ENCODE measurements at regions not wholly inside any gene's neighbourhood (a gene's known extent, or its start where the extent isn't known, plus 50 kb on each side); places are given as distances from the start of the nearest gene placed in this dataset.
A peak's percentile ranks its signal among the peaks of the same experiment; 100 is the strongest.

DNA sequence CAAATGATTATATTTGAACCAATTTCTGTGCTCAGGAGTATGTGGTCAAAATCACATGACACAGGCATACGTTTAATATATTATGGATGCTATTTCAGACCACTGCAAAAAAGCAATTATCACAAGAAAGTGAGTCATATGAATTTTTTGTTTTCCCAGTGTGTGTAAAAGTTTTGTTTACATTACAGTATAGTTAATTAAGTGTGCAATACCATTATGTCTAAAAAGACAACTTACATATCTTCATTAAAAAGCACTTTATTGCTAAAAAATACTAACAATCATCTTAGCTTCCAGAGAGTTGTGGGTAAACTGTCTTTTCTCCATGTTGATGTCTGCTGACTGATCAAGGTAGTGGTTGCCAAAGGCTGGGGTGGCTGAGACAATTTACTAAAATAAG lies 347.2 kb upstream of the PCDH9 start:
- H3F3A ChIP-seq (ENCODE audit: insufficient read depth) = no peaks in the 10 kb centered on the region
- no peak overlapping the region for H2AFZ ChIP-seq (ENCODE audit: low read depth, low read length, severe bottlenecking)
- no peaks in the 10 kb centered on the region for H3K27me3 ChIP-seq (ENCODE audit: low read length)
- H3K4me2 ChIP-seq (ENCODE audit: low read depth, low read length, poor library complexity, severe bottlenecking) = no peak overlapping the region
- no peaks in the 10 kb centered on the region; the same call in 1 of the 2 replicates for H3K36me3 ChIP-seq (ENCODE audit: low read length)
- no peak overlapping the region for H3K9ac ChIP-seq (ENCODE audit: low read length)
- H3K4me3 ChIP-seq (ENCODE audit: insufficient read depth, low read length, poor library complexity, severe bottlenecking) = no peak overlapping the region
- no peaks in the 10 kb centered on the region for H3K9me3 ChIP-seq (ENCODE audit: insufficient read depth, low read length)
- TF ChIP-seq, protein P1, sequence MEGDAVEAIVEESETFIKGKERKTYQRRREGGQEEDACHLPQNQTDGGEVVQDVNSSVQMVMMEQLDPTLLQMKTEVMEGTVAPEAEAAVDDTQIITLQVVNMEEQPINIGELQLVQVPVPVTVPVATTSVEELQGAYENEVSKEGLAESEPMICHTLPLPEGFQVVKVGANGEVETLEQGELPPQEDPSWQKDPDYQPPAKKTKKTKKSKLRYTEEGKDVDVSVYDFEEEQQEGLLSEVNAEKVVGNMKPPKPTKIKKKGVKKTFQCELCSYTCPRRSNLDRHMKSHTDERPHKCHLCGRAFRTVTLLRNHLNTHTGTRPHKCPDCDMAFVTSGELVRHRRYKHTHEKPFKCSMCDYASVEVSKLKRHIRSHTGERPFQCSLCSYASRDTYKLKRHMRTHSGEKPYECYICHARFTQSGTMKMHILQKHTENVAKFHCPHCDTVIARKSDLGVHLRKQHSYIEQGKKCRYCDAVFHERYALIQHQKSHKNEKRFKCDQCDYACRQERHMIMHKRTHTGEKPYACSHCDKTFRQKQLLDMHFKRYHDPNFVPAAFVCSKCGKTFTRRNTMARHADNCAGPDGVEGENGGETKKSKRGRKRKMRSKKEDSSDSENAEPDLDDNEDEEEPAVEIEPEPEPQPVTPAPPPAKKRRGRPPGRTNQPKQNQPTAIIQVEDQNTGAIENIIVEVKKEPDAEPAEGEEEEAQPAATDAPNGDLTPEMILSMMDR (IDR thresholded peaks at IDR 0.05; ENCODE audit: insufficient read depth, low read length, poor library complexity, severe bottlenecking) = no peak
- TF ChIP-seq EZH2phosphoT487 (conservative IDR thresholded peaks at IDR 0.05; ENCODE audit: low read length) = no peak
- H4K20me1 ChIP-seq (ENCODE audit: low read depth, low read length) = no peaks in the 10 kb centered on the region
- no peaks in the 10 kb centered on the region for H3K9me2 ChIP-seq (replicated peaks; ENCODE audit: insufficient read depth, low read length)
- no peak overlapping the region for H3K27ac ChIP-seq (ENCODE audit: low read depth, low read length)
- H3K79me2 ChIP-seq (ENCODE audit: insufficient read depth, low read length) = no peaks in the 10 kb centered on the region

DNA sequence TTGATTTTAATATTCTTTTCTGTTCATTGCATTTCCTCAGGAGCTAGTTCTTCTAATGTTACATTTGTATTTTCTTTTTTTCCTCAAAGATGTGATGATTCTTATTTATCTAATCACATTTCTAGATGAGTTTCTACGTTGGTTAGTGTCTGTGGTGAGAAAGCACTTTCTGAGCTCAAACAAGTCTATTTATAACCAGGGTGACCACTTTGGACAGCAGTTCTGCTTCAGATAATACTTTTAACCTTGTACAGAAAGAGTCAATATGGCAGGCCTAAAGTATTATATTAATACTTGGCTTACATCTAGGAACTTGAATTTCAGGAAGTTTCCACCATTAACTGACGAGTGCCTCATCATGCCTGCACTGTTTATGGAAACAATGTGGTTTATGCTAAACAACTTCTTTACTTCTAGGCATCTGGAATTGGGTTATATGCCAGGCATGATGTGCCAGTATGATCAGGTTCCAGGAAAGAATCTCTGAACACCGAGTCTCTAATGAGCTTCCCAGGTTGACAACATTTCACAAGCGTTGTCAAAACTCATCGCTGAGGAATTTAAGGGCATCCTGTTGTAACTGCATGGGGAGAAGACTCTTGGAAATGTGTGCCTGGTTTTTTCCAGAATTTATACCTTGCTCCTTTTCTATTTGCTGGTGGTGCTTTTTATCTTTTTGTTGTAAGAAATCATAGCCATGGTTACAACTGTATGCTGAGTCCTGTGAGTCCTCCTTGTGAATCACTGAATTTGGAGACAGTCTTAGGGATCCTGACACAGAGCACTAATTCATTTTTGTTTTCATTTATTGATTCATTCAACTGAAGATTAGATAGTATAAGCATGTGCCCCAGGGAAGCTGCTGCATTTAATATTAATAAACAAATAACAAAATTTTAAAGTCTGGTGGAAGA lies 344.4 kb upstream of the PCDH9 start:
- no peak overlapping the region for H3K9ac ChIP-seq (ENCODE audit: low read length)
- no peak overlapping the region for H3K4me2 ChIP-seq (ENCODE audit: low read depth, low read length, poor library complexity, severe bottlenecking)
- no peak overlapping the region for H2AFZ ChIP-seq (ENCODE audit: low read depth, low read length, severe bottlenecking)
- H3K9me3 ChIP-seq (ENCODE audit: insufficient read depth, low read length) = no peaks in the 10 kb centered on the region
- no peaks in the 10 kb centered on the region for H3F3A ChIP-seq (ENCODE audit: insufficient read depth)
- H4K20me1 ChIP-seq (ENCODE audit: low read depth, low read length) = no peaks in the 10 kb centered on the region
- H3K27me3 ChIP-seq (ENCODE audit: low read length) = no peaks in the 10 kb centered on the region
- H3K4me3 ChIP-seq (ENCODE audit: insufficient read depth, low read length, poor library complexity, severe bottlenecking) = no peak overlapping the region
- no peaks in the 10 kb centered on the region for H3K36me3 ChIP-seq (ENCODE audit: low read length)
- TF ChIP-seq, protein P1 (IDR thresholded peaks at IDR 0.05; ENCODE audit: insufficient read depth, low read length, poor library complexity, severe bottlenecking) = no peak
- TF ChIP-seq EZH2phosphoT487 (conservative IDR thresholded peaks at IDR 0.05; ENCODE audit: low read length) = no peak
- no peaks in the 10 kb centered on the region for H3K9me2 ChIP-seq (replicated peaks; ENCODE audit: insufficient read depth, low read length)
- no peak overlapping the region for H3K27ac ChIP-seq (ENCODE audit: low read depth, low read length)
- no peaks in the 10 kb centered on the region for H3K79me2 ChIP-seq (ENCODE audit: insufficient read depth, low read length)

DNA sequence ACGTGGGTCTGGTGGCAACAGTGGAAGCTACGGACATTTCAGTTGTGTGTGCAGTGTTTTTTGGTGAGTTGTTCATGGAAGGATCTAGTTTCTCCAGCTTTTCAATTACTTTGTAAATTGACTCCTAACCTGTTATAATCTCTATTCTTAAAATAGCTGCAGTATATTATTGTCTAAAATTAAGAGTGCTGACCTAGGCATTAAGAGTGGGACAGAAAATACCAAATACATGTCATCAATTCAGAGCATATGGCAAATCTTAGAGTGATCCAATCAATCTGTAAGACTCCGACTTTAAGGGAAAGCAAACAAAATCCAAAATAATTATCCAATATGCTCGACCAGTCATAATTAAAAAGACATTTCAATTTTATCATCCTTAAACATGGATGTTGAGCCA lies 338.1 kb upstream of the PCDH9 start:
- H3K79me2 ChIP-seq (ENCODE audit: insufficient read depth, low read length) = no peaks in the 10 kb centered on the region
- H2AFZ ChIP-seq (ENCODE audit: low read depth, low read length, severe bottlenecking) = peak overlapping the region; percentile 14
- H3K27me3 ChIP-seq (ENCODE audit: low read length) = no peaks in the 10 kb centered on the region
- no peak overlapping the region for H3K4me3 ChIP-seq (ENCODE audit: insufficient read depth, low read length, poor library complexity, severe bottlenecking)
- H3K9me2 ChIP-seq (replicated peaks; ENCODE audit: insufficient read depth, low read length) = no peaks in the 10 kb centered on the region
- no peak overlapping the region for H3K9ac ChIP-seq (ENCODE audit: low read length)
- no peaks in the 10 kb centered on the region for H3K36me3 ChIP-seq (ENCODE audit: low read length)
- no peak overlapping the region for H3K27ac ChIP-seq (ENCODE audit: low read depth, low read length)
- no peaks in the 10 kb centered on the region for H3F3A ChIP-seq (ENCODE audit: insufficient read depth)
- TF ChIP-seq, protein P1 (IDR thresholded peaks at IDR 0.05; ENCODE audit: insufficient read depth, low read length, poor library complexity, severe bottlenecking) = no peak
- TF ChIP-seq EZH2phosphoT487 (conservative IDR thresholded peaks at IDR 0.05; ENCODE audit: low read length) = no peak
- H3K9me3 ChIP-seq (ENCODE audit: insufficient read depth, low read length) = no peaks in the 10 kb centered on the region
- no peaks in the 10 kb centered on the region for H4K20me1 ChIP-seq (ENCODE audit: low read depth, low read length)
- H3K4me2 ChIP-seq (ENCODE audit: low read depth, low read length, poor library complexity, severe bottlenecking) = no peak overlapping the region
